ENCODE measurements at regions not wholly inside any gene's neighbourhood (a gene's known extent, or its start where the extent isn't known, plus 50 kb on each side); places are given as distances from the start of the nearest gene placed in this dataset.
A peak's percentile ranks its signal among the peaks of the same experiment; 100 is the strongest.

DNA sequence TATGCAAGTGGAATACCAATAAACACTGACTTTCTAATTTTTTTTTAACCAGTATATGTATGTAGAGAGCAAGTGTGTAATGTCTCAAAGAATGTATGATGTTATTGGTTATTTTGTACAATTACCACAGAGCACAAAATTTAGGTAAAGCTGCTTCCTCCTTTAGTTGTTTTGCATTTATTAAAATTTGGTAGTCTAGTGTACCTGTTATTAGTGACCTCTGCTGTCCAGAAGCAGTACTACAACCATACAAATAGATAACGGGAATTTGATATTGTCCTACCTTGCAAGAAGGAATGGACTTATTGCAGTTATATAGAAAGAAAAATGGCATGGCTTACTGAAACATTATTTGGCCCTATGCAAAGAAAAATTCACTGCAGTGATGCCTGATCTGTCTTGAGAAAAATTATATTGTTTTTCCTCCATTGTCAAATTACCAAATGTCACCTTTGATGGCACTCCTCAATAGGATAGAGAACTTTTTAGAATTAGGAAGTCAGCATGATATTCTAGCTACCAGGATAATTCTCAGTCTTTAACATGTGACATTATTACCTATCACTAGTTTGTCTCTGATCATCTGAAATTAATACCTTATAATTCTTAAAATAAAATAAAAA lies 153.9 kb upstream of the RMST start:
- DNase-seq (peak in 1 of 4 donors; percentile 23), ATAC-seq (peak; percentile 38)
- H3K27ac ChIP-seq: no peak overlapping the region
- no peaks in the 10 kb centered on the region for H3K27me3 ChIP-seq
- H3K9me3 ChIP-seq: no peaks in the 10 kb centered on the region
- H3K36me3 ChIP-seq (replicated peaks in 1 of 2; ENCODE audit: insufficient read depth in 1 of 2, low read depth in 2 of 2): no peaks in the 10 kb centered on the region
- intact Hi-C loops (cut with DNase I): no loop called here
- no peak for TF ChIP-seq POLR2A (IDR thresholded peaks at IDR 0.05)
- TF ChIP-seq, protein P1, sequence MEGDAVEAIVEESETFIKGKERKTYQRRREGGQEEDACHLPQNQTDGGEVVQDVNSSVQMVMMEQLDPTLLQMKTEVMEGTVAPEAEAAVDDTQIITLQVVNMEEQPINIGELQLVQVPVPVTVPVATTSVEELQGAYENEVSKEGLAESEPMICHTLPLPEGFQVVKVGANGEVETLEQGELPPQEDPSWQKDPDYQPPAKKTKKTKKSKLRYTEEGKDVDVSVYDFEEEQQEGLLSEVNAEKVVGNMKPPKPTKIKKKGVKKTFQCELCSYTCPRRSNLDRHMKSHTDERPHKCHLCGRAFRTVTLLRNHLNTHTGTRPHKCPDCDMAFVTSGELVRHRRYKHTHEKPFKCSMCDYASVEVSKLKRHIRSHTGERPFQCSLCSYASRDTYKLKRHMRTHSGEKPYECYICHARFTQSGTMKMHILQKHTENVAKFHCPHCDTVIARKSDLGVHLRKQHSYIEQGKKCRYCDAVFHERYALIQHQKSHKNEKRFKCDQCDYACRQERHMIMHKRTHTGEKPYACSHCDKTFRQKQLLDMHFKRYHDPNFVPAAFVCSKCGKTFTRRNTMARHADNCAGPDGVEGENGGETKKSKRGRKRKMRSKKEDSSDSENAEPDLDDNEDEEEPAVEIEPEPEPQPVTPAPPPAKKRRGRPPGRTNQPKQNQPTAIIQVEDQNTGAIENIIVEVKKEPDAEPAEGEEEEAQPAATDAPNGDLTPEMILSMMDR (IDR thresholded peaks at IDR 0.05): peak; percentile 26 to 73 (median 67)
- no peaks in the 10 kb centered on the region for H3K4me1 ChIP-seq
- no peak overlapping the region for H3K4me3 ChIP-seq
- WGBS, 2 donors: 0 to 4% methylated on average over 1 of the region's 1 CpG

DNA sequence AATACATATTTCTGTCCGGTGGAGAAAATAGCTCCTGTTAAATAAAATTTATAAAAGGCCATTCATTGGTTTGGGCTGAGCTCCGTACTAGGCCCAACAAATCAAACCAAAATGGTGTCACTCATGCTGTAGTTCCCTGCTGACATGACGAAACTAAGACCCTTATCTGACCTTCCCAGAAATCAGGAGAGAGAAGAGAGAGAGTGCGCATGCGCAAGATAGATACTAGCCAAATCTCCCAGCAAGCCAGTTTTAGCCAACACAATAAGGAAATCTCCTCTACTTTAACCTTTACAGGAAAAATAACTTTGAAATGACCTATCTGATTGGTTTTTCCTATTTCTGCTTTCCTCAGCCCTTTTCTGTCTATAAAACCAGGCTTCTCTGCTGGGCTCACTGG lies 152.7 kb upstream of the RMST start:
- H3K4me3 ChIP-seq: no peak overlapping the region
- H3K9me3 ChIP-seq: no peaks in the 10 kb centered on the region
- no peaks in the 10 kb centered on the region for H3K27me3 ChIP-seq
- H3K4me1 ChIP-seq: no peaks in the 10 kb centered on the region
- ATAC-seq (no peak), DNase-seq (no peak)
- 47 to 56% methylated on average over 5 of the region's 5 CpGs for WGBS, 2 donors
- H3K36me3 ChIP-seq (replicated peaks in 1 of 2; ENCODE audit: insufficient read depth in 1 of 2, low read depth in 2 of 2): no peaks in the 10 kb centered on the region
- intact Hi-C loops (cut with DNase I): no loop called here
- no peak overlapping the region for H3K27ac ChIP-seq
- TF ChIP-seq, protein P1 (IDR thresholded peaks at IDR 0.05): no peak
- TF ChIP-seq POLR2A (IDR thresholded peaks at IDR 0.05): no peak

DNA sequence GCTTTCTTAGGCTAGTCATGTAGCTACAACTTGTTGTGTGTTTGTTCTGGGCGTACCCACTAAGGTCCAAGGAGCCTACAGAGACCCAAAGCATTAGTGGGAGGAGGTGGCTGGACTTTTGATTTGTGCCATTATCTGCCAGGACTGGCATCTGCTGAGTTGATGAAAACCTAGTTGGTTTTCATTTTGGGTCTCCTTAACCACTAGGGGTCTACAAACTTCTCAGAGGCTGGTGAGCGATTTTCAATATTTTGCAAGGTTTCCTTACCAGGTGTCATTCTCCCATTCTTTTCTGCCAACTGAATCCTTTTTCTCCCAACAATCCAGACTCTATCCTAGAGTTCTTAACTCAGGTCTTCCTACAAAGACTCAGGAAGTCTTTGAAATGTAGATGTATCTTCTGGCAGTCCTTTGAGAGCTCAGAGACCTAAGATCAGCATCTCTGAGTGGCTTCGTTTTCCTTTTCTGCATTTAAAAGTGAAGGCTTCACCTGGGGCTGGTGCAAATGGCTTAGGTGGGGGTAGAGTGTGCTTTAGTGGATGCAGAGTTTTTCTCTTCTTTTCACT lies 150.0 kb upstream of the RMST start:
- intact Hi-C loops (cut with DNase I): no loop called here
- WGBS, 2 donors: 45 to 53% methylated on average over 3 of the region's 3 CpGs
- H3K27ac ChIP-seq: no peak overlapping the region
- no peaks in the 10 kb centered on the region for H3K36me3 ChIP-seq (replicated peaks in 1 of 2; ENCODE audit: insufficient read depth in 1 of 2, low read depth in 2 of 2)
- H3K9me3 ChIP-seq: no peaks in the 10 kb centered on the region
- H3K4me3 ChIP-seq: no peak overlapping the region
- TF ChIP-seq, protein P1 (IDR thresholded peaks at IDR 0.05): no peak
- no peak for TF ChIP-seq POLR2A (IDR thresholded peaks at IDR 0.05)
- H3K27me3 ChIP-seq: no peaks in the 10 kb centered on the region
- no peak for DNase-seq
- H3K4me1 ChIP-seq: no peaks in the 10 kb centered on the region
- no peak for ATAC-seq

DNA sequence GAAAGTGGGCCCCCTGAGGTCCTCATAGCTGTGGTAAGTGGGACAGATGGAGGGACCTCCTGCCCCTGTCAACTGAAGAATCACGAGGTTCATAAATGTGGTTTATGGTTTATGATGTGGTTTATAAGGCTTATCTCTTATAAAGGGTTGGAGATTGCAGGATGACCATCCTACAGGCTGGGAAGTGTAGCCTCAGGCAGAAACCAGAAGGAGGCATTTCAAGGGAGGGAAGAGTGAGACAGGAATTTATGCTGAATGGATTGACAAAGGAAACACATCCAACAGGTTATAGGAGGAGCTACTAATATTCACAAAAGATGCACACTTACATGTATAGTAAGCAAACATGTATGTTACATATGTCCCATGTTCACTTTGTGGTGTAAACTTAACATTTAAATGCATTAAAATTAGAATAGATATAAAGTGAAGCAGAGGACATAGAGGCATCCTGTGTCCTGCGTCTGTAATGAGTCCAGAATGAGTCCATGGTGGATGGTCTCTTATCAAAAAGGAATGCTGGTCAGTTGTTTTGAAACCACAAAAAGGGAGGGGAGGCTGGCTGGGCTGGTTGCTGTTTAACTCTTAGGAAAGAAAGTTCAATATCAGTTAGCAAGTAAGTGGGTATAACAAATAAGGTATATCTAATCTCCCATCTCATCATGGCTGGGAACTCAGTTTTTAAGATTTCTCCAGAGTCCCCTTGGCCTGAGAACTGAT lies 149.0 kb upstream of the RMST start:
- 23 to 29% methylated on average over 2 of the region's 2 CpGs for WGBS, 2 donors
- Histone ChIP-seq H3K4me1 (no peaks in the 10 kb centered on the region), H3K4me3 (no peak overlapping the region), H3K27ac (no peak overlapping the region), H3K36me3 (replicated peaks in 1 of 2; ENCODE audit: insufficient read depth in 1 of 2, low read depth in 2 of 2) (no peaks in the 10 kb centered on the region), H3K9me3 (no peaks in the 10 kb centered on the region), H3K27me3 (no peaks in the 10 kb centered on the region)
- DNase-seq (no peak), ATAC-seq (no peak)
- no peak for TF ChIP-seq POLR2A (IDR thresholded peaks at IDR 0.05)
- TF ChIP-seq, protein P1 (IDR thresholded peaks at IDR 0.05): no peak
- intact Hi-C loops (cut with DNase I): no loop called here

Measured in body of pancreas (tissue), 4 donors.